ENCODE measurements at regions not wholly inside any gene's neighbourhood (a gene's known extent, or its start where the extent isn't known, plus 50 kb on each side); places are given as distances from the start of the nearest gene placed in this dataset.

DNA sequence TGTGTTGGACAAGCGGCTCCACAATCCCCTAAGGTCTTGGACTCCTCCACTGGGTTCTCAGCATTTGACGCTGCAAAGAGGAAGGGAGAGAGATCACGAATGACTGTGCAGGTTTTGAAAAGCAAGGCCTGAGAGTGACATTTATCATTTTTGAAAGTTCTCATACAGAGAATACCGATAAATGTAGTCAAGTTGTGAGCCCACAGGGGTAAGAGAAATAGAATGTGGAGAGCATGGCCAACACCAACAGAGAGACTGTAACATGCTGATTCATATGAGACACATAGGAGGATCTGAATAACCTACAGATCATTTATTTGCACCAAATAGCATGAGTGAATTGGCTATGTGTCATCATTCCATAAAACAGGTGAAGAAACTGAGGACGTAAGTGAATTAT is 230.5 kb upstream of the MBL2 start:
- Histone ChIP-seq H3K9me3 (ENCODE audit: low read length) (no peaks in the 10 kb centered on the region), H2AFZ (ENCODE audit: low read length) (no peak overlapping the region)

DNA sequence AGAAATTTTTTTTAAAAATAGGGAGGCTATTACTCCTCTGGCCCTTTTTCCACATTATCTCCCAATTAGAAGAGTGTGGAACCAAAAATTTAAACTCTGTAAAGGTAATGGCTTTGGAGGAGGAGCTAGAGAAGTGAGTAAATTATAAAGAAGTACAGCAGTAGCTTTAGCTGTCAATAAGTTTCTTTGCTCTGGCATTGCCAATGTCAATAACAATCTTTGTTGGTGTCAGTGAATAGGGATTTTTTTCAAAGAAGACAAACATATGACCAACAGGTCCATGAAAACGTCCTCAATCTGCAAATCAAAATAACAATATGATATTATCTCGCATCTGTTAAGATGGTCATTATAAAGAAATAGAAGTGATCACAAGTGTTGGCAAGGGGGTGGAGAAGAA is 227.1 kb upstream of the MBL2 start:
- no peak overlapping the region for H3K4me2 ChIP-seq (ENCODE audit: low read length)
- H4K20me1 ChIP-seq (ENCODE audit: insufficient read depth, low read length): no peaks in the 10 kb centered on the region
- no peaks in the 10 kb centered on the region for H3K27me3 ChIP-seq (ENCODE audit: insufficient read depth, low read length)
- no peaks in the 10 kb centered on the region for H3F3A ChIP-seq (ENCODE audit: insufficient read depth, low read length)
- TF ChIP-seq, protein P1, sequence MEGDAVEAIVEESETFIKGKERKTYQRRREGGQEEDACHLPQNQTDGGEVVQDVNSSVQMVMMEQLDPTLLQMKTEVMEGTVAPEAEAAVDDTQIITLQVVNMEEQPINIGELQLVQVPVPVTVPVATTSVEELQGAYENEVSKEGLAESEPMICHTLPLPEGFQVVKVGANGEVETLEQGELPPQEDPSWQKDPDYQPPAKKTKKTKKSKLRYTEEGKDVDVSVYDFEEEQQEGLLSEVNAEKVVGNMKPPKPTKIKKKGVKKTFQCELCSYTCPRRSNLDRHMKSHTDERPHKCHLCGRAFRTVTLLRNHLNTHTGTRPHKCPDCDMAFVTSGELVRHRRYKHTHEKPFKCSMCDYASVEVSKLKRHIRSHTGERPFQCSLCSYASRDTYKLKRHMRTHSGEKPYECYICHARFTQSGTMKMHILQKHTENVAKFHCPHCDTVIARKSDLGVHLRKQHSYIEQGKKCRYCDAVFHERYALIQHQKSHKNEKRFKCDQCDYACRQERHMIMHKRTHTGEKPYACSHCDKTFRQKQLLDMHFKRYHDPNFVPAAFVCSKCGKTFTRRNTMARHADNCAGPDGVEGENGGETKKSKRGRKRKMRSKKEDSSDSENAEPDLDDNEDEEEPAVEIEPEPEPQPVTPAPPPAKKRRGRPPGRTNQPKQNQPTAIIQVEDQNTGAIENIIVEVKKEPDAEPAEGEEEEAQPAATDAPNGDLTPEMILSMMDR (IDR thresholded peaks at IDR 0.05; ENCODE audit: low read length): no peak
- no peak for TF ChIP-seq EZH2 (IDR thresholded peaks at IDR 0.05; ENCODE audit: borderline replicate concordance, low read length)
- H3K9me2 ChIP-seq (ENCODE audit: low read depth, low read length): no peaks in the 10 kb centered on the region
- no peaks in the 10 kb centered on the region for H3K9me3 ChIP-seq (ENCODE audit: low read length)
- H3K4me3 ChIP-seq (ENCODE audit: low read depth, low read length, poor library complexity, severe bottlenecking): no peak overlapping the region
- H3K9ac ChIP-seq (ENCODE audit: low read length): no peak overlapping the region
- H3K27ac ChIP-seq (ENCODE audit: low read depth, low read length, poor library complexity, severe bottlenecking): no peak overlapping the region
- H3K79me2 ChIP-seq (ENCODE audit: insufficient read depth, low read length): no peaks in the 10 kb centered on the region
- H3K36me3 ChIP-seq (ENCODE audit: insufficient read depth, low read length): no peaks in the 10 kb centered on the region
- H2AFZ ChIP-seq (ENCODE audit: low read length): no peak overlapping the region
- no peaks in the 10 kb centered on the region for H3K4me1 ChIP-seq (ENCODE audit: insufficient read depth, low read length, severe bottlenecking)

More for the DNA sequence above, 230.5 kb upstream of the MBL2 start:
- Histone ChIP-seq H3F3A (ENCODE audit: insufficient read depth, low read length) (no peaks in the 10 kb centered on the region), H3K9me2 (ENCODE audit: low read depth, low read length) (no peaks in the 10 kb centered on the region), H3K79me2 (ENCODE audit: insufficient read depth, low read length) (no peaks in the 10 kb centered on the region), H3K27ac (ENCODE audit: low read depth, low read length, poor library complexity, severe bottlenecking) (no peak overlapping the region), H3K4me3 (ENCODE audit: low read depth, low read length, poor library complexity, severe bottlenecking) (no peak overlapping the region), H3K9ac (ENCODE audit: low read length) (no peak overlapping the region), H3K4me1 (ENCODE audit: insufficient read depth, low read length, severe bottlenecking) (no peaks in the 10 kb centered on the region), H3K36me3 (ENCODE audit: insufficient read depth, low read length) (no peaks in the 10 kb centered on the region), H4K20me1 (ENCODE audit: insufficient read depth, low read length) (no peaks in the 10 kb centered on the region), H3K4me2 (ENCODE audit: low read length) (no peak overlapping the region), H3K27me3 (ENCODE audit: insufficient read depth, low read length) (no peaks in the 10 kb centered on the region)
- TF ChIP-seq, protein P1 (IDR thresholded peaks at IDR 0.05; ENCODE audit: low read length): no peak
- TF ChIP-seq EZH2 (IDR thresholded peaks at IDR 0.05; ENCODE audit: borderline replicate concordance, low read length): no peak

DNA sequence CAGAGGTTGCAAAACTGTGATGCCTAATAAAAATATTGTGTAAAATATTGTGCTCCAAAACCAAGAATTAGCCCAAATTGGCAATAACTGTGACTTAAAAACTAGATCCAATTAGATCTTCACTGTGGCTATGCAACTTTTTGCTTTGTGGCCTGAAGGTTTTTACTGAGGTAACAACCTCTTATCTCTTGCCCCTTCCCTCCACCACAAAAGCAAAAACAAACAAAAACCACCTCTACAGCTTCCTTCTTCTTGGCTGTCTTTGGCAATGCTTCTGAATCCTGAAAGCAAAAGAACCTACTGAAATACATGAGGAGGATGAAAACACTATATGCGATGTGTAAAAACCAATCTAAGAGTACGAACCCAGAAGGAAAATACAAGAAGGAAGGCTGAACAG is 226.7 kb upstream of the MBL2 start:
- Histone ChIP-seq H3K9me3 (ENCODE audit: low read length) (no peaks in the 10 kb centered on the region), H3K36me3 (ENCODE audit: insufficient read depth, low read length) (no peaks in the 10 kb centered on the region), H2AFZ (ENCODE audit: low read length) (no peak overlapping the region), H3K27ac (ENCODE audit: low read depth, low read length, poor library complexity, severe bottlenecking) (no peak overlapping the region), H4K20me1 (ENCODE audit: insufficient read depth, low read length) (no peaks in the 10 kb centered on the region), H3K4me3 (ENCODE audit: low read depth, low read length, poor library complexity, severe bottlenecking) (no peak overlapping the region), H3F3A (ENCODE audit: insufficient read depth, low read length) (no peaks in the 10 kb centered on the region), H3K4me1 (ENCODE audit: insufficient read depth, low read length, severe bottlenecking) (no peaks in the 10 kb centered on the region), H3K27me3 (ENCODE audit: insufficient read depth, low read length) (no peaks in the 10 kb centered on the region), H3K9me2 (ENCODE audit: low read depth, low read length) (no peaks in the 10 kb centered on the region), H3K79me2 (ENCODE audit: insufficient read depth, low read length) (no peaks in the 10 kb centered on the region), H3K9ac (ENCODE audit: low read length) (no peak overlapping the region), H3K4me2 (ENCODE audit: low read length) (no peak overlapping the region)
- TF ChIP-seq EZH2 (IDR thresholded peaks at IDR 0.05; ENCODE audit: borderline replicate concordance, low read length): no peak

DNA sequence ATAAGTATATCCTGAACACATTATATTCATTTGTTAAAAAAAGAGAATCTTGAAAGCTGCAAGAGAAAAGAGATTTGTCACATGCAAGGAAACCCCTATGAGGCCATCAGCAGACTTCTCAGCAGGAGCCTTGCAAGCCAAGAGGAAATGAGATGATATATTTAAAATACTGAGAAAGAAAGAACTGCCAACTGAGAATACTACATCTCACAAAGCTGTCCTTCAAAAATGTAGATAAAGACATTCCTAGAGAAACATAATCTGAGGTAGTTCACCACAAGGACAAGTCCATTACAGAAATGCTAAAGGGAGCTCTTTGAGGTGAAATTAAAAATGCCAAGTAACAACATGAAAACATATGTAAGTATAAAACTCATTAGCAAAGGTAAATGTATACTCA is 224.4 kb upstream of the MBL2 start:
- Histone ChIP-seq H3K9me3 (ENCODE audit: low read length) (no peaks in the 10 kb centered on the region), H3K9ac (ENCODE audit: low read length) (no peak overlapping the region)

More for the DNA sequence above, 224.4 kb upstream of the MBL2 start:
- Histone ChIP-seq H3K4me2 (ENCODE audit: low read length) (no peak overlapping the region), H3K4me3 (ENCODE audit: low read depth, low read length, poor library complexity, severe bottlenecking) (no peak overlapping the region), H3K9me2 (ENCODE audit: low read depth, low read length) (no peaks in the 10 kb centered on the region), H2AFZ (ENCODE audit: low read length) (no peak overlapping the region), H3K79me2 (ENCODE audit: insufficient read depth, low read length) (no peaks in the 10 kb centered on the region), H3K4me1 (ENCODE audit: insufficient read depth, low read length, severe bottlenecking) (no peaks in the 10 kb centered on the region), H3K27ac (ENCODE audit: low read depth, low read length, poor library complexity, severe bottlenecking) (no peak overlapping the region), H4K20me1 (ENCODE audit: insufficient read depth, low read length) (no peaks in the 10 kb centered on the region), H3K36me3 (ENCODE audit: insufficient read depth, low read length) (no peaks in the 10 kb centered on the region), H3F3A (ENCODE audit: insufficient read depth, low read length) (no peaks in the 10 kb centered on the region), H3K27me3 (ENCODE audit: insufficient read depth, low read length) (no peaks in the 10 kb centered on the region)
- TF ChIP-seq, protein P1 (IDR thresholded peaks at IDR 0.05; ENCODE audit: low read length): no peak
- no peak for TF ChIP-seq EZH2 (IDR thresholded peaks at IDR 0.05; ENCODE audit: borderline replicate concordance, low read length)

Measured in OCI-LY1 (cell line).